ENCODE measurements at regions not wholly inside any gene's neighbourhood (a gene's known extent, or its start where the extent isn't known, plus 50 kb on each side); places are given as distances from the start of the nearest gene placed in this dataset.

- POLR2A ChIA-PET: no interaction called here
- CTCF ChIA-PET: no interaction called here
- DNase-seq (ENCODE audit: extremely low spot score): no peak
- TF ChIP-seq NFRKB (IDR thresholded peaks at IDR 0.05) (no peak), ZNF384 (IDR thresholded peaks at IDR 0.05) (no peak), CTBP1 (IDR thresholded peaks at IDR 0.05; ENCODE audit: borderline replicate concordance) (no peak), FOXM1 (IDR thresholded peaks at IDR 0.05; ENCODE audit: borderline replicate concordance) (no peak), BHLHE40 (IDR thresholded peaks at IDR 0.05; ENCODE audit: borderline replicate concordance) (no peak), FOXK2 (IDR thresholded peaks at IDR 0.05) (no peak), PKNOX1 (IDR thresholded peaks at IDR 0.05) (no peak), SUZ12 (IDR thresholded peaks at IDR 0.05) (no peak), TARDBP (IDR thresholded peaks at IDR 0.05) (no peak), FOXA1 (IDR thresholded peaks at IDR 0.05) (no peak), LEF1 (IDR thresholded peaks at IDR 0.05; ENCODE audit: borderline replicate concordance) (no peak), L3MBTL2 (conservative IDR thresholded peaks at IDR 0.05) (no peak), ARNT (IDR thresholded peaks at IDR 0.05) (no peak), SP1 (IDR thresholded peaks at IDR 0.05) (no peak), ELF4 (IDR thresholded peaks at IDR 0.05) (no peak), HDGF (IDR thresholded peaks at IDR 0.05; ENCODE audit: borderline replicate concordance) (no peak)
These were observed 594.7 kb downstream of the METTL15 start for GRCh38 chr11:28702871-28703270.

- POLR2A ChIA-PET: no interaction called here
These were observed 594.2 kb downstream of the METTL15 start for GRCh38 chr11:28702450-28702790.

GRCh38 chr11:28701760-28702449 is 593.7 kb downstream of the METTL15 start:
- ChIA-PET POLR2A (no interaction called here), CTCF (no interaction called here)
- TF ChIP-seq SP1 (IDR thresholded peaks at IDR 0.05) (no peak), PKNOX1 (IDR thresholded peaks at IDR 0.05) (no peak), CTBP1 (IDR thresholded peaks at IDR 0.05; ENCODE audit: borderline replicate concordance) (no peak), FOXA1 (IDR thresholded peaks at IDR 0.05) (no peak), HDGF (IDR thresholded peaks at IDR 0.05; ENCODE audit: borderline replicate concordance) (no peak), BHLHE40 (IDR thresholded peaks at IDR 0.05; ENCODE audit: borderline replicate concordance) (no peak), ELF4 (IDR thresholded peaks at IDR 0.05) (no peak), TARDBP (IDR thresholded peaks at IDR 0.05) (no peak), NFRKB (IDR thresholded peaks at IDR 0.05) (no peak)
- no peak for DNase-seq (ENCODE audit: extremely low spot score)

More at GRCh38 chr11:28702450-28702790, 594.2 kb downstream of the METTL15 start:
- CTCF ChIA-PET: no interaction called here
- DNase-seq (ENCODE audit: extremely low spot score): no peak
- TF ChIP-seq SP1 (IDR thresholded peaks at IDR 0.05) (no peak), NFRKB (IDR thresholded peaks at IDR 0.05) (no peak), TARDBP (IDR thresholded peaks at IDR 0.05) (no peak), ARNT (IDR thresholded peaks at IDR 0.05) (no peak), FOXK2 (IDR thresholded peaks at IDR 0.05) (no peak), BHLHE40 (IDR thresholded peaks at IDR 0.05; ENCODE audit: borderline replicate concordance) (no peak), FOXM1 (IDR thresholded peaks at IDR 0.05; ENCODE audit: borderline replicate concordance) (no peak), HDGF (IDR thresholded peaks at IDR 0.05; ENCODE audit: borderline replicate concordance) (no peak), ELF4 (IDR thresholded peaks at IDR 0.05) (no peak), L3MBTL2 (conservative IDR thresholded peaks at IDR 0.05) (no peak), PKNOX1 (IDR thresholded peaks at IDR 0.05) (no peak), ZNF384 (IDR thresholded peaks at IDR 0.05) (no peak), FOXA1 (IDR thresholded peaks at IDR 0.05) (no peak), LEF1 (IDR thresholded peaks at IDR 0.05; ENCODE audit: borderline replicate concordance) (no peak), CTBP1 (IDR thresholded peaks at IDR 0.05; ENCODE audit: borderline replicate concordance) (no peak), SUZ12 (IDR thresholded peaks at IDR 0.05) (no peak)

GRCh38 chr11:28699701-28700100 is 591.5 kb downstream of the METTL15 start:
- DNase-seq (ENCODE audit: extremely low spot score): no peak
- ChIA-PET CTCF (interaction anchor here (0.7 kb wide), 1 partner anchor 11 kb away, joined by 4 read pairs; no protein-coding TSS in a partner anchor), POLR2A (no interaction called here)
- TF ChIP-seq BHLHE40 (IDR thresholded peaks at IDR 0.05; ENCODE audit: borderline replicate concordance): no peak
- no peak for TF ChIP-seq L3MBTL2 (conservative IDR thresholded peaks at IDR 0.05)
- TF ChIP-seq TARDBP (IDR thresholded peaks at IDR 0.05): no peak
- TF ChIP-seq NFRKB (IDR thresholded peaks at IDR 0.05): no peak
- no peak for TF ChIP-seq CTBP1 (IDR thresholded peaks at IDR 0.05; ENCODE audit: borderline replicate concordance)
- no peak for TF ChIP-seq ELF4 (IDR thresholded peaks at IDR 0.05)
- TF ChIP-seq FOXK2 (IDR thresholded peaks at IDR 0.05): no peak

- TF ChIP-seq ARNT (IDR thresholded peaks at IDR 0.05) (no peak), ELF4 (IDR thresholded peaks at IDR 0.05) (no peak), BHLHE40 (IDR thresholded peaks at IDR 0.05; ENCODE audit: borderline replicate concordance) (no peak), HDGF (IDR thresholded peaks at IDR 0.05; ENCODE audit: borderline replicate concordance) (no peak), ZNF384 (IDR thresholded peaks at IDR 0.05) (no peak), L3MBTL2 (conservative IDR thresholded peaks at IDR 0.05) (no peak), SUZ12 (IDR thresholded peaks at IDR 0.05) (no peak), PKNOX1 (IDR thresholded peaks at IDR 0.05) (no peak), TARDBP (IDR thresholded peaks at IDR 0.05) (no peak)
- POLR2A ChIA-PET: no interaction called here
- CTCF ChIA-PET: no interaction called here
- DNase-seq (ENCODE audit: extremely low spot score): peak; percentile 57
These were observed 590.0 kb downstream of the METTL15 start for GRCh38 chr11:28697920-28698827.
